ENCODE measurements at regions not wholly inside any gene's neighbourhood (a gene's known extent, or its start where the extent isn't known, plus 50 kb on each side); places are given as distances from the start of the nearest gene placed in this dataset.
"Not testable (repeated sequence)": the region's sequence is repeated elsewhere in the genome, so short reads cannot be mapped to it uniquely, and the experiment has no call there.

- Mint-ChIP-seq H3K4me1 (ENCODE audit: low read depth, unreplicated experiment) (no peaks in the 10 kb centered on the region), H3K4me3 (ENCODE audit: low read depth, unreplicated experiment) (no peak overlapping the region), H3K27me3 (ENCODE audit: unreplicated experiment) (no peaks in the 10 kb centered on the region), H3K27ac (ENCODE audit: unreplicated experiment) (no peak overlapping the region), H3K9me3 (ENCODE audit: low read depth, unreplicated experiment) (no peaks in the 10 kb centered on the region), H3K36me3 (ENCODE audit: insufficient read depth, unreplicated experiment) (no peaks in the 10 kb centered on the region)
- TF ChIP-seq CTCF (IDR thresholded peaks at IDR 0.05; ENCODE audit: unreplicated experiment): no peak
- intact Hi-C loops (cut with micrococcal nuclease; ENCODE audit: unreplicated experiment): no loop called here
- CTCF ChIA-PET: interaction anchor here (0.5 kb wide), 1 partner anchor 96 kb away, joined by 4 read pairs; no protein-coding TSS in a partner anchor
- DNase-seq: no peak
- BruUV-seq (replicated peaks): no TSS peak
Observed at GRCh38 chr1:243957141-243957540, 93.9 kb upstream of the ZBTB18 start.

GRCh38 chr1:243956450-243956849, 94.6 kb upstream of the ZBTB18 start:
- Mint-ChIP-seq H3K27ac (ENCODE audit: unreplicated experiment) (no peak overlapping the region), H3K4me3 (ENCODE audit: low read depth, unreplicated experiment) (no peak overlapping the region), H3K4me1 (ENCODE audit: low read depth, unreplicated experiment) (no peaks in the 10 kb centered on the region), H3K9me3 (ENCODE audit: low read depth, unreplicated experiment) (no peaks in the 10 kb centered on the region), H3K27me3 (ENCODE audit: unreplicated experiment) (no peaks in the 10 kb centered on the region), H3K36me3 (ENCODE audit: insufficient read depth, unreplicated experiment) (no peaks in the 10 kb centered on the region)
- DNase-seq: no peak
- CTCF ChIA-PET: no interaction called here
- TF ChIP-seq CTCF (IDR thresholded peaks at IDR 0.05; ENCODE audit: unreplicated experiment): no peak
- no TSS peak for BruUV-seq (replicated peaks)
- intact Hi-C loops (cut with micrococcal nuclease; ENCODE audit: unreplicated experiment): no loop called here

- H3K4me1 Mint-ChIP-seq (ENCODE audit: low read depth, unreplicated experiment); H3K27ac Mint-ChIP-seq (ENCODE audit: unreplicated experiment); BruUV-seq (replicated peaks); H3K4me3 Mint-ChIP-seq (ENCODE audit: low read depth, unreplicated experiment); DNase-seq; H3K9me3 Mint-ChIP-seq (ENCODE audit: low read depth, unreplicated experiment); intact Hi-C loops (cut with micrococcal nuclease; ENCODE audit: unreplicated experiment); H3K36me3 Mint-ChIP-seq (ENCODE audit: insufficient read depth, unreplicated experiment); H3K27me3 Mint-ChIP-seq (ENCODE audit: unreplicated experiment); CTCF ChIA-PET: not testable (repeated sequence)
Observed at GRCh38 chr1:243951207-243951606, 99.9 kb upstream of the ZBTB18 start.

GRCh38 chr1:243950166-243950565, 100.1 kb upstream of the AKT3 start:
- intact Hi-C loops (cut with micrococcal nuclease; ENCODE audit: unreplicated experiment): no loop called here
- no peaks in the 10 kb centered on the region for H3K9me3 Mint-ChIP-seq (ENCODE audit: low read depth, unreplicated experiment)
- no TSS peak for BruUV-seq (replicated peaks)
- no peak for DNase-seq
- CTCF ChIA-PET: no interaction called here
- H3K27ac Mint-ChIP-seq (ENCODE audit: unreplicated experiment): no peak overlapping the region
- H3K4me3 Mint-ChIP-seq (ENCODE audit: low read depth, unreplicated experiment): no peak overlapping the region
- no peaks in the 10 kb centered on the region for H3K27me3 Mint-ChIP-seq (ENCODE audit: unreplicated experiment)
- no peaks in the 10 kb centered on the region for H3K36me3 Mint-ChIP-seq (ENCODE audit: insufficient read depth, unreplicated experiment)
- H3K4me1 Mint-ChIP-seq (ENCODE audit: low read depth, unreplicated experiment): peaks cover under 1% of the 10 kb centered on the region
- no peak for TF ChIP-seq CTCF (IDR thresholded peaks at IDR 0.05; ENCODE audit: unreplicated experiment)

GRCh38 chr1:243946946-243947345, 96.9 kb upstream of the AKT3 start:
- intact Hi-C loops (cut with micrococcal nuclease; ENCODE audit: unreplicated experiment): loop anchor here (2.0 to 5.0 kb wide), 3 partner anchors 238 to 602 kb away; no protein-coding TSS in a partner anchor

More at GRCh38 chr1:243946946-243947345, 96.9 kb upstream of the AKT3 start:
- CTCF ChIA-PET: no interaction called here
- no peaks in the 10 kb centered on the region for H3K27me3 Mint-ChIP-seq (ENCODE audit: unreplicated experiment)
- no peaks in the 10 kb centered on the region for H3K36me3 Mint-ChIP-seq (ENCODE audit: insufficient read depth, unreplicated experiment)
- DNase-seq: peak; percentile 58
- H3K4me3 Mint-ChIP-seq (ENCODE audit: low read depth, unreplicated experiment): no peak overlapping the region
- H3K9me3 Mint-ChIP-seq (ENCODE audit: low read depth, unreplicated experiment): no peaks in the 10 kb centered on the region
- H3K4me1 Mint-ChIP-seq (ENCODE audit: low read depth, unreplicated experiment): peaks cover 25% of the 10 kb centered on the region
- H3K27ac Mint-ChIP-seq (ENCODE audit: unreplicated experiment): no peak overlapping the region
- TF ChIP-seq CTCF (IDR thresholded peaks at IDR 0.05; ENCODE audit: unreplicated experiment): peak; percentile 59
- no TSS peak for BruUV-seq (replicated peaks)
